Stimulated activated effector memory CD8-positive, alpha-beta T cell treated with anti-CD3 and anti-CD28 coated beads, Interleukin-12 subunit alpha, Interleukin-12 subunit beta, amount 100 ng/mL, for 72 hours (primary cell): ENCODE measurements at regions not wholly inside any gene's neighbourhood (a gene's known extent, or its start where the extent isn't known, plus 50 kb on each side); places are given as distances from the start of the nearest gene placed in this dataset.

Source experiments
- ATAC-seq: fragments of 150-1000 bp; cut with Tn5 transposase; 2 replicates; pipeline ENCODE4 v1.10.0; 2021
- DNase-seq, 2 donors: peaks; one replicate each; pipeline ENCODE4 v3.0.0; 2021 to 2022; ENCODE audit warnings: low spot score in 2 of 2
- H3K27ac Mint-ChIP-seq: one replicate; pipeline ENCODE4 v1.8.0; 2022; ENCODE audit warnings: mild to moderate bottlenecking, mixed read lengths
- H3K36me3 Mint-ChIP-seq: one replicate; pipeline ENCODE4 v1.8.0; 2022; ENCODE audit warnings: mild to moderate bottlenecking, mixed read lengths
- H3K4me1 Mint-ChIP-seq: one replicate; pipeline ENCODE4 v1.8.0; 2022; ENCODE audit warnings: mixed read lengths
- H3K4me3 Mint-ChIP-seq: one replicate; pipeline ENCODE4 v1.8.0; 2022; ENCODE audit warnings: mild to moderate bottlenecking, mixed read lengths
- H3K9me3 Mint-ChIP-seq: one replicate; pipeline ENCODE4 v1.8.0; 2022; ENCODE audit warnings: mixed read lengths

DNA sequence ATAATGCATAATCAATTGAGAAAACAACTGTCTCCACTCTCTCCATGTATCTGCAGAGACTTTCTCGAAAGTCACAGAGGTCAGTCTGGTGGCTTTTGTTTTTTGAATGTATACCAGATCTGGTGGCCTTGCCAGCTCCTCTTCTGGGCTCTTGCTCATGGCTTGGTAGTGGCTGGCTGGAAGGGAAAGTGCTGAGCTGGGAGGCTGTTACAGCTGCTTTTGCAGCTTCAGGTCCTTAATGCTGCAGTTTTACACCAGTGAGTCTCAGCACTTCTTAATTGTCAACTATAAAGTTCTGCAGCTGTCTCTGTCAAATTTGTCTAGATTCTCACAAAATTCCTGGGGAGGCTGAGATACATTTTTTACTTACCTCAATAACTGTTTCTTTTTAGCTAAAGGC is 390.0 kb downstream of the GRXCR1 start:
- ATAC-seq = no peak
- Mint-ChIP-seq H3K36me3 (no peaks in the 10 kb centered on the region), H3K4me1 (no peaks in the 10 kb centered on the region), H3K9me3 (peaks cover 13% of the 10 kb centered on the region), H3K4me3 (no peak overlapping the region), H3K27ac (no peak overlapping the region)
- DNase-seq = no peak

DNA sequence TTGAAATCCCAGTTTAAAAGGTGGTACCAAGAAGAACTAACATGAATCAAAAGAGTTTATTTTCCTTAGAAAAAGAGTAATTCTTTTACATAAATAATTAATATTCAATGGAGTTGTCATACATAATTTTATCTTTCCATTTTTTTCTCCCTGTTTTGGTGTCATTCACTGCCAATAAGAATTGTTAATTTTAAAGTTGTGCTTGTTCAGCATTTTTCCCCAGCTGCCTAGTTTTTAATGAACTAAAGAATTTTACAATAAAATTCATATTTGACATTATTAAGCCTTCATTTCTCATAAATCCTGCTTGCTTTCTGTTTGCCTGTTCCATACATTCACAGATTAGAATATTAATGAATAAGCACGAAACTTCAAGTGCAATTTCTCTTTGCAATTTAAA is 393.6 kb downstream of the GRXCR1 start:
- Mint-ChIP-seq H3K27ac (no peak overlapping the region), H3K9me3 (peaks cover 9% of the 10 kb centered on the region)
- no peak for DNase-seq

GRCh38 chr4:43296946-43297528 is 404.5 kb downstream of the GRXCR1 start:
- DNase-seq (no peak), ATAC-seq (no peak)
- Mint-ChIP-seq H3K36me3 (no peaks in the 10 kb centered on the region), H3K4me3 (no peak overlapping the region), H3K9me3 (peaks cover 9% of the 10 kb centered on the region), H3K27ac (no peak overlapping the region), H3K4me1 (no peaks in the 10 kb centered on the region)

More for the DNA sequence above, 393.6 kb downstream of the GRXCR1 start:
- no peak overlapping the region for H3K4me3 Mint-ChIP-seq
- no peaks in the 10 kb centered on the region for H3K36me3 Mint-ChIP-seq
- no peak for ATAC-seq
- H3K4me1 Mint-ChIP-seq = no peaks in the 10 kb centered on the region

DNA sequence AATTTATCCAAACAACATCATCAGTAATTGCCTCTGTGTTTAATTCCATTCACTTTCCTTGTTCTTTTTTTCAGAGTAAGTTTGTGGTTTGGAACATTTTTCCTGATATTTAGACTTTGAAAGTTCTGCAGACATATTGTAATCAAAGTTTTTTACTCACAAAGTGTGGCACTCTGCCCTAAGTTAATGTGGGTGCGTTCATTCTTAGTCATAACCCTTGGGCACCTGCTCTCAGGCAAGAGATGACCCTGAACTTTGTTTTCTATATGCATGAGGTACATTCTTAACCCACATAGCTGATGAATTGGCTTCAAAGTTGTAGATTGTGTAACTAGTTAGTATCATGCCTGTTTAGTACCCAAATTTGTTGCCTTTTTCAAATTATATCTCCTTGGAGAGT is 424.3 kb downstream of the GRXCR1 start:
- peaks cover 7% of the 10 kb centered on the region for H3K9me3 Mint-ChIP-seq
- DNase-seq = no peak
- no peak overlapping the region for H3K27ac Mint-ChIP-seq
- H3K4me1 Mint-ChIP-seq = no peaks in the 10 kb centered on the region
- H3K36me3 Mint-ChIP-seq = no peaks in the 10 kb centered on the region
- H3K4me3 Mint-ChIP-seq = no peak overlapping the region
- no peak for ATAC-seq

GRCh38 chr4:43325220-43325967 is 432.9 kb downstream of the GRXCR1 start:
- no peak for ATAC-seq
- Mint-ChIP-seq H3K36me3 (no peaks in the 10 kb centered on the region), H3K9me3 (peaks cover 19% of the 10 kb centered on the region), H3K27ac (no peak overlapping the region), H3K4me3 (no peak overlapping the region), H3K4me1 (no peaks in the 10 kb centered on the region)
- DNase-seq = no peak

DNA sequence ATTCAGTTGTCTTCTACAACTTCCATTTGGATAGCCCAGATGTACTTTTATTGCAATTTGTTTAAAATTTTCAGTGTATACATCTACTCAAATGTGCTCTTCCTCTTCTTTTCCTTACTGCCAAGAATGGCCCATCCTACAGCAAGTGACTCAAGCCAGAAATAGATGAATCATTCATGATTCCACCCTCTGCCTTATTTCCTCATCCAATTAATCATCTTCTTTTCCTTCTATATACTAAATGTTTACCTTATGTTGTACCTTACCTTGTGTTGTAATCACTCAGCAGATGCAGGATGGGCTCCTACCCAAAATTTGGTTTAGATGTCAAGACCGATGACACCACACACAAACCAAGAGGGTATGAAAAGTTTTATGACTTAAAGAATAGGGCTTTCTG is 437.8 kb downstream of the GRXCR1 start:
- no peaks in the 10 kb centered on the region for H3K36me3 Mint-ChIP-seq
- H3K27ac Mint-ChIP-seq = no peak overlapping the region
- DNase-seq (no peak), ATAC-seq (no peak)
- no peak overlapping the region for H3K4me3 Mint-ChIP-seq
- H3K9me3 Mint-ChIP-seq = peaks cover 20% of the 10 kb centered on the region
- H3K4me1 Mint-ChIP-seq = no peaks in the 10 kb centered on the region

- Mint-ChIP-seq H3K4me1 (no peaks in the 10 kb centered on the region), H3K36me3 (no peaks in the 10 kb centered on the region), H3K27ac (no peak overlapping the region), H3K9me3 (peaks cover 18% of the 10 kb centered on the region), H3K4me3 (no peak overlapping the region)
- ATAC-seq (no peak), DNase-seq (no peak)
Observed at GRCh38 chr4:43331226-43332051, 438.9 kb downstream of the GRXCR1 start.

- no peak for DNase-seq
- H3K9me3 Mint-ChIP-seq = peaks cover 18% of the 10 kb centered on the region
- H3K4me3 Mint-ChIP-seq = no peak overlapping the region
- H3K27ac Mint-ChIP-seq = no peak overlapping the region
- no peaks in the 10 kb centered on the region for H3K4me1 Mint-ChIP-seq
- no peak for ATAC-seq
- no peaks in the 10 kb centered on the region for H3K36me3 Mint-ChIP-seq
Observed at GRCh38 chr4:43332052-43332425, 439.5 kb downstream of the GRXCR1 start.

- Mint-ChIP-seq H3K9me3 (peaks cover 25% of the 10 kb centered on the region), H3K4me1 (no peaks in the 10 kb centered on the region), H3K27ac (no peak overlapping the region), H3K36me3 (no peaks in the 10 kb centered on the region), H3K4me3 (no peak overlapping the region)
- no peak for ATAC-seq
- no peak for DNase-seq
Observed at GRCh38 chr4:43337707-43338106, 445.2 kb downstream of the GRXCR1 start.

GRCh38 chr4:43339435-43339834 is 446.9 kb downstream of the GRXCR1 start:
- ATAC-seq = no peak
- peaks cover 23% of the 10 kb centered on the region for H3K9me3 Mint-ChIP-seq

DNA sequence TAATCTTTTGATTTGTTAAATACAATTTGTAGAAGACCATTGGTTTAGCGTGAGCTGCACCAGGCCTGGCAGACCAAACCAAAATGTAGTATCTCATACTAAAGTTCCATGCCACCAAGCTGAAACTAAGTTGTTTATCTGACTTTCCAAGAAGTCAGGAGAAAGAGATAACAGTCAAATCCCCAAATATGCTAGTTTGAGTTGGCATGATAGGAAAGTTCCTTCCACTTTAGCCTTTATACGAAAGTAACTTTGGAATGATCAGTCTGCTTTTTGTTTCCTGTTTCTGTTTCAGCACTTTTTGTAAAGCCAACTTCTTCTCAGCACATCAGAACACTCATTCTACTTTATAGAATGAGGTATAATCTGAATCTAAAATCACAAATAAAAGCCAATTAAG is 449.2 kb downstream of the GRXCR1 start:
- Mint-ChIP-seq H3K4me3 (no peak overlapping the region), H3K27ac (no peak overlapping the region), H3K36me3 (no peaks in the 10 kb centered on the region), H3K9me3 (peaks cover 25% of the 10 kb centered on the region), H3K4me1 (no peaks in the 10 kb centered on the region)
- ATAC-seq (no peak), DNase-seq (no peak)

More at GRCh38 chr4:43339435-43339834, 446.9 kb downstream of the GRXCR1 start:
- H3K4me1 Mint-ChIP-seq = no peaks in the 10 kb centered on the region
- no peak for DNase-seq
- no peak overlapping the region for H3K4me3 Mint-ChIP-seq
- H3K27ac Mint-ChIP-seq = no peak overlapping the region
- no peaks in the 10 kb centered on the region for H3K36me3 Mint-ChIP-seq

DNA sequence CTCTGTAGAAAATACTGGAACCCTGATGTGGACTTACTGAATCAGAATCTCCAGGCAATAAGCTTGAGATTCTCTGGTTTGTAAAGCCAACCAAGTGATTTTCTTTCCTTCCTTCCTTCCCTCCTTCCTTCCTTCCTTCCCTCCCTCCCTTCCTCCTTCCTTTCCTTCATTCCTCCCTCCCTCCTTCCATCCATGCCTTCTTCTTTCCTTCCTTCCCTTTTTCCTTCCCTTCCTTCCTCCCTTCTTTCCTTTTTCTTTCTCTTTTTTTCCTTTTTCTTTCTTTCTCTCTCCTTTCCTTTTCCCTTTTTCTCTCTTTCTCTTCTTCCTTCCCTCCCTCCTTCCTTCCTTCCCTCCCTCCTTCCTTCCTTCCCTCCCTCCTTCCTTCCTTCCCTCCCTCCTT is 450.8 kb downstream of the GRXCR1 start:
- Mint-ChIP-seq H3K4me1 (no peaks in the 10 kb centered on the region), H3K36me3 (no peaks in the 10 kb centered on the region), H3K27ac (no peak overlapping the region), H3K4me3 (no peak overlapping the region), H3K9me3 (peaks cover 22% of the 10 kb centered on the region)
- no peak for ATAC-seq
- no peak for DNase-seq

- no peak overlapping the region for H3K27ac Mint-ChIP-seq
- H3K36me3 Mint-ChIP-seq = no peaks in the 10 kb centered on the region
- H3K9me3 Mint-ChIP-seq = peaks cover 11% of the 10 kb centered on the region
- no peaks in the 10 kb centered on the region for H3K4me1 Mint-ChIP-seq
- H3K4me3 Mint-ChIP-seq = no peak overlapping the region
- ATAC-seq = no peak
- DNase-seq = no peak
Observed at GRCh38 chr4:43345323-43345925, 452.9 kb downstream of the GRXCR1 start.

- ATAC-seq (no peak), DNase-seq (no peak)
- H3K4me3 Mint-ChIP-seq = no peak overlapping the region
- H3K27ac Mint-ChIP-seq = no peak overlapping the region
- H3K4me1 Mint-ChIP-seq = no peaks in the 10 kb centered on the region
- H3K36me3 Mint-ChIP-seq = no peaks in the 10 kb centered on the region
- peaks cover 12% of the 10 kb centered on the region for H3K9me3 Mint-ChIP-seq
Observed at GRCh38 chr4:43348591-43348990, 456.1 kb downstream of the GRXCR1 start.

DNA sequence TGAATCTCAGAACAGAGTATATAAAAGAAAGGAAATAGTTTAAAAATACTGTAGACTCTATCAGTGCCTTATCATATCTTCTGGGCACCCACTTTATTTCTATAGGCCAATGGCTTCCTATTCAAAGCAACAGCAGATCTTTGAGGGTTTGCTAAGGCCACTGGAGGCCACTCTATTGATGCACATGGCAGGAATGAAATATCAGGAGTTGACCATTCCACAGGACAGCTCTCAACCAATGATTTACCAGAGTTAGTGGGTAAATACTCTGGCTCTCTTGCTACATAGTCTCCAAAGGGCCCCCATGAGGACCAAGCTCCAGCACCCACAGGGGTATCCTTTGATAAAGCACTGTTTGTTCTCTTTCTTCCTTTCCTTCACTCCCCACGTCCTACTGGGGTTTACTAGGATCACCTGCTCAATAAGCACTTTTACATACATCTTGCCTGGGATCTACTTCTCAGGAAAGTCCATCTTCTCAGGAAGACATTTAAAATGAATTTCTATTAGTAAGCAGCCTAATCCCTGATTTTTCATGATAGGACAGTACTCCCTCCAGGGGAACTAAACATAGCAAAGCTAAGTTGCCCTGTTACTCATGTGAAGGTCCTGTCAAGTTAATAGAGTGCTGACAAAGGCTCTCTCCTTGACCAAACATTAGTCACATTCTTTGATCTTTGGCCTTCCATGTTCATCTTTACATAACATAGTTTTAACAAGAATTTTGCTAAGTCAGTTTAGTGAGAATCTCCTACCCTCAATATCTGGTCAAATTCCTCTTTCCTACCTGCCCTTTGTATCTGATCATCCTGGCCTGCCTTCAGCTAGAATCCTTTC is 459.7 kb downstream of the GRXCR1 start:
- Mint-ChIP-seq H3K4me1 (no peaks in the 10 kb centered on the region), H3K36me3 (no peaks in the 10 kb centered on the region), H3K27ac (no peak overlapping the region), H3K4me3 (no peak overlapping the region), H3K9me3 (peaks cover 12% of the 10 kb centered on the region)
- ATAC-seq (no peak), DNase-seq (no peak)
